ENCODE measurements at regions not wholly inside any gene's neighbourhood (a gene's known extent, or its start where the extent isn't known, plus 50 kb on each side); places are given as distances from the start of the nearest gene placed in this dataset.
"Not testable (repeated sequence)": the region's sequence is repeated elsewhere in the genome, so short reads cannot be mapped to it uniquely, and the experiment has no call there.

DNA sequence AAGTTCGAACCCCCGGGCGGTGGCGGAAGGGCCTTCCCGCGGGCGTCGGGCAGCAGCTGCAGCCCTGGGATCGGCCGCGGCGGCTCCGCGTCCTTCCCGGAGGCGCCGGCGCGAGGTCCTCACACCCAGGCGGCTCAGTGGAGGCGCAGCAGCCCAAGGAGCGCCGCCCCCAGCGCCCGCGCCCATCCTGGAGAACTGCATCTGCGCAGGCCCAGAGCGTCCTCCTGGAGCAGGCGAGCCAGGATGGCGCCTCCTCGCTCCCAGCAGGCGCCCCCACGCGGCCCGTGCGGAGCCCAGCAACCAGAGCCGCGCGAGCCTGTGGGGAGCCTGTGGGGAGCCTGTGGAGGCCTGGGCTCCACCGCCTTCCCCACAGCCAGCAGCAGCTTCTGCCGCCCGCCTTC, 872.5 kb downstream of the TMEM121 start:
- DNase-seq, result not testable (repeated sequence)

DNA sequence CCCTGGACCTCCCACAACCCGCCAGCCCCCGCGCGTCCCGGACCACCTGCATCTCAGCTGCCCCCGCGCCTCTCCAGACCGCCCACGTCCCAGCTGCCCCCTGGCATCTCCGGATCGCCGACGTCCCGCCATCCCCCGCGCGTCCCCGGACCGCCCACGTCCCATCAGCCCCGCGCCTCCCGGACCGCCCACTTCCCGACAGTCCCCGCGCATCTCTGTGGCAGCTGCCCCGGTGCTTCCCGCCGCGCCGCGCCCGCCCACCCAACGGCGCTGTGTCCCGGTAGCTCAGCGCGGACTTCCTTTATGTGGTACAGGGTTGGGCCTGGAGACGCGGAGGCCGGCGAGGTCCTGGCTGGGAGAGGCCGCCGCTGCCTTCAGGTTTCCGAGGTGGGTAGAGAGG, 874.9 kb downstream of the TMEM121 start:
- not testable (repeated sequence) for DNase-seq

DNA sequence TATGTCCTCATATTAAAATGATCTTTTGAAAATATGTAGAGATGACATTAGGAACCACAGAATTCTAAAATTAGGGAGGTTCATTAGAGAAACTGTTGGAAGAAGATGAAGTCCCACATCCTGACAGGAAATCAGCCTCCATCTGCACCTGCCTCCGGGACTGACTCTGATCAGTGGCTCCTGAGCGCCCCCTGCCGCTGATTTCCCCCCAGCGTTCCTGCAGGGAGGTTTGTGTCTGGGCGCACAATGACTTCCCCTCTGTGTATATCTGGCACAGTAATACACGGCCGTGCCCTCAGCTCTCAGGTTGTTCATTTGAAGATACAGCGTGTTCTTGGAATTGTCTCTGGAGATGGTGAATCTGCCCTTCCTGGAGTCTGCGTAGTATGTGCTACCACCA, 883.8 kb downstream of the TMEM121 start:
- not testable (repeated sequence) for DNase-seq

DNA sequence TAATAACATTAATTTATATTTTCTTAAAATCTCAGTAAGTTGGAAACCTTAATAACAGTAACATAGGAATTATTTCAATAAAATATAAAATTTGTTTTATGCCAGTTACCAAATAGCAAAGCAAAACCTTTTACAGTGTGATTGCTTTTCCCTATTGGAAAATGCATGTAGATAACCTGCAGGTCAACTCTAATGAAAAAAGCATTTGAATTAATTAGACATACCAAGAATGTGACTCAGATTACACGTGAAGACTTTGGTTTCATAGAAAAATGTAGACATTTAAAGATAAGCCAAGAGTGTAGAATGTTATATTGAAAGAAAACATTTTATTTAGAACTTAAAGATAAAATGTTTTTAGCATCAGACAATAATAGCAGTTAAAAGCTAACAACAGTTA, 888.1 kb downstream of the TMEM121 start:
- DNase-seq, result no peak

DNA sequence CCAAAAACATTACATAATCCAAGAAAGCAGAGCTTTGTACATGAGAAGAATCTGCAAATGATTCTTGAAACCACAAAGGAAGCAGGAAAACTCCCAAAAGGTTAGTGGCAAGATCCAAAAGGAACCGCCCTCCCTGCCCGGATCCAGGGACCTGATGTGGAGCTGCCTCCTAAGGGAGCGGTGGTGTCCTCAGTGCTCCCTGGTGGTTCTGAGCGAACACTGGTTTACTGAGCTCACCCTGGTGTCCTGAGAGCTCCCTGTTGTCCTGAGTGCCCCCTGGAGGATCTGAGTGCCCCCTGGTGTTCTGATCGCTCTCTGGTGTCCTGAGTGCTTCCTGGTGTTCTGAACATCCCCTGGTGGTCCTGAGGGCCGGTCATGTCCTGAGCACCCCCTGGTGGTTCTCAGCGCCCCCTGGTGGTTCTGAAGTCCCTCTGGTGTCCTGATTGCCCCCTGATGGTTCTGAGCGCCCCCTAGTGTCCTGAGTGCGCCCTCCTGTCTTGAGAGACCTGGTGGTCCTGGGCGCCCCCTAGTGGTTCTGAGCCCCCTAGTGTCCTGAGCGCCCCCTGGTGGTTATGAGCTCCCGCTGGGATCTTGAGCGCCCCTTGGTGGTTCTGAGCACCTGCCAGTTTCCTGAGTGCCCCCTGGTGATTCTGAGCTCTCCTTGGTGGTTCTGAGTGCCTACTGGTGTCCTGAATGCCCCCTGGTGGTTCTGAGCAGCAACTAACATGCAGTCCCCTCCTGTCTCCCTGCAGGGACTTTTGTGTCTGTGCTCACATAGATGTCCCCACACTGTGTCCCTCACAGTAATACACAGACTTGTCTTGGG, 891.1 kb downstream of the TMEM121 start:
- no peak for DNase-seq

DNA sequence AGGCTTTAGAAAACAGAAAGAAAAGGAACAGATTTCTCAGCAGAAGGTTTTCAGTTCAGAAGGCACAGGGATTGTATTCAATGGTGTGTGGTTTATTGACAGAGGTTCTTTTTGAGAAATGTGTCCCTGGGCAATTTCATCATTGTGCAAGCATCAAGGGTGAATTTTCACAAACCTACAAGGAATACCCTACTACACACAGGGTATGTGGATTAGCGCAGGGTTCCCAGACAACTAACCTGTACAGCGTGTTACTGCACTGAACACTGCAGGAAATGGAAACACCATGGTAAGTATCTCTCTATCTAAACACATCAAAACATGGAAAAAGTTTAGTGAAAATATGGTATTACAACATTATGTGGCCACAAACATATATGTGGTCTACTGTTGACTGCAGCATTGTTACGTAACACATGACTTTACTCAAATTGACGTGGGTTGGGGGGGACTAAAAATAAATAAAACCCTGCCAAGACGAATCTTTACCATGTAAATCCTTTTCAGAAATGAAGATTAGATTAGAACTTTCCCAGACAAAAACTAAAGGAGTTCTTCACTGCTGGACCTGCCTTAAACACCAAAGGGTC, 893.1 kb downstream of the TMEM121 start:
- no peak for DNase-seq

DNA sequence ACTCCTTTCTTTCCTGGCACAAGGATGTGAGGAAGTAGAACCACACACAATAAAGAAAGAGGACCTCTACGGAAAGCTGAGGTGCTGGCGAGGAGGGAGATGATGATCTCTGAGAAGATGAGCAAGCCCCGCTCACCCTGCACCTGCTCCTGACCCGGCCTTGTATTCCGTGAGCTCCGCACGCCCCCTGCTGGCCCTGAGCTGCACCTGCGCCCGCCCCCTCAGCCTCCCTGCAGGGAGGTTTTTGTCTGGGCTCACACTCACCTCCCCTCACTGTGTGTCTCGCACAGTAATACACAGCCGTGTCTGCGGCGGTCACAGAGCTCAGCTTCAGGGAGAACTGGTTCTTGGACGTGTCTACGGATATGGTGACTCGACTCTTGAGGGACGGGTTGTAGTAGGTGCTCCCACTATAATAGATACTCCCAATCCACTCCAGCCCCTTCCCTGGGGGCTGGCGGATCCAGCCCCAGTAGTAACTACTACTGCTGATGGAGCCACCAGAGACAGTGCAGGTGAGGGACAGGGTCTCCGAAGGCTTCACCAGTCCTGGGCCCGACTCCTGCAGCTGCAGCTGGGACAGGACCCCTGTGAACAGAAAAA, 895.1 kb downstream of the TMEM121 start:
- not testable (repeated sequence) for DNase-seq

DNA sequence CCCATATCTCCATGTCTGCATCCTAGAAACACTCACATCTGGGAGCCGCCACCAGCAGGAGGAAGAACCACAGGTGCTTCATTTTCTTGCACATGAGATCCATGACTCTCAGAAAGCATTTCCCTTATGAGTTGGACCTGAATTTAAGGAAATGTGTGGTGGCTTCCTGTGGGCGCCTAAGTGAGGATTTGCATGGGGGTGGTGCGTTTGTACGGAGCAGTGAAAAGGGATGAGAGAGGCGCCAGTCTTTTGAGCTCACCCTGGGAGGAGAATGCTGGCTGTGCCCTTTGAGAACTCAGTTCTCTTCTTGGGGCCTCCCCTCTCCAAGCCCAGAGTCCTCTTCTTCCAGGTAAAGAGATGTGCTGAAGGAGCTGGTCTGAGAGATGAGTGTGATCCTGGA, 895.7 kb downstream of the TMEM121 start:
- no peak for DNase-seq

DNA sequence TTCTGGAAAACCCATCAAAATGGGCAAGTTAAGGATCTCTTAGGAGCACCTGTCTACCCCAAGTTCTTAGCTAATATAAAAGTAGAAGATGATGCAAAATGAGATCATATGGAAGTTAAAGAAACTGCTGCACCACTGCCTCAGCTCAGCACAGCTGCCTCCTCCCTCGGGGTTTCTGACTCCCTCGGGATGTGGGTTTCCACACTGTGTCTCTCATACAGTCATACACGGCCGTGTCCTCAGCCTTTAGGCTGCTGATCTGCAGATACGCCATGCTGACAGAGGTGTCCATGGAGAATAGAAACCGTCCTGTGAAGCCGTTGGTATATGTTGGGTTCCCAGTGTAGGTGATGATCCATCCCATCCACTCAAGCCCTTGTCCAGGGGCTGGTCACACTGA, 898.8 kb downstream of the TMEM121 start:
- not testable (repeated sequence) for DNase-seq

DNA sequence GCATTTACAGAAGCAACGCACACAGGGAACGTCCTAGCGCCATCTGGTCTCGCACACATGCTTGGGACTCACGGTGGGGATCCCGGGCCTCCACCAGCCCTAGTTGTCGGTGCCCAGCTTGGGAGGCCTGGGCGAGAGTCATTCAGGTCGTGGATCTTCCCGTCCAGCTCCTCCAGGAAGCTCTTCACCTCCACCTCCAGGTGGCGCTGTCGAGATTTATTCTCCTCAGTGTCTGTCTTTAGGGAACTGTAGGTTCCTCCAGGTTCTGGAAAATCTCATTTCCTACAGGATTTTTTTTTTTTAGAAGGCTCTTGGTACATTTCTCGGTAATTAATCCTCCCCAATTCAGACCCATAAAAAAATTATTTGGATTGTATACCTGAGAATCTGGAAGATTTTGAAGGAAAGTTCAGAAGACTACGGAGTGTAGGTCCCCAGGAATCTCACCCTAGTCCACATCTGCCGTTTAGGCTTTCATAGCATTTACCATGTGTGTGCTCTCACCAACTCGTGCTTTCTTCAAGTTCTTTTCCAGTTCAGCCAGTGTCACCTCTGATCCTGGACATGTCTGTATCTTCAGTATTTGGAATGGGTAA, 910.0 kb downstream of the TMEM121 start:
- DNase-seq, result no peak

DNA sequence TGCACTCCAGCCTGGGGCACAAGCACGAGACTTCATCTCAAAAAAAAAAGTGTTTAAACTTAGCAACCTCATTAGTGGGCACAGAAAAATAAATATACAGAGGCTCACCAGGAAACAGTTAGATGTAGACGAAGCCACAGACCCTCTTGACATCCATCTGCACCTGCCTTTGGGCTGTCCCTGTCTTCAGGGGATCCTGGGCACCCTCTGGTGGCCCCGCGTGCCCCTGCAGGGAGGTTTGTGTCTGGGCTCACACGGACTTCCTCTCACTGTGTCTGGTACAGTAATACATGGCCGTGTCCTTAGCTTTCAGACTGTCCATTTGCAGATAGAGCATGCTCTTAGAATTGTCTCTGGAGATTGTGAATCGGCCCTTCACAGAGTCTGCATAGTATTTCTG, 916.5 kb downstream of the TMEM121 start:
- no peak for DNase-seq

DNA sequence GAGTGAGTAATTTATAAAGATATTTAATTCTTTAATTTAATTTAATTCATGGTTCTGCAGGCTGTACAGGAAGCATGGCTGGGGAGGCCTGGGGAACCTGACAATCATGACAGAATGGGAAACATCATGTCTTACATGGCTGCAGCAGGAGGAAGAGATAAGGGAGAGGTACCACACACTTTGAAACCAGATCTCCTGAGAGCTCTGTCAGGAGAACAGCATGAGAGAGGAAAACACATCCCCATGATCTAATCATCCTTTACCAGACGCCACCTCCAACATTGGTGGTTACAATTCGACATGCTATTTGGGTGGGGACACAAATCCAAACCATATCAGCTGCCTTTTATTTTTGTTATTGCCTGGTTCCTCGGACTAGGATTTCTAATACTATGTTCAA, 928.6 kb downstream of the TMEM121 start:
- no peak for DNase-seq

DNA sequence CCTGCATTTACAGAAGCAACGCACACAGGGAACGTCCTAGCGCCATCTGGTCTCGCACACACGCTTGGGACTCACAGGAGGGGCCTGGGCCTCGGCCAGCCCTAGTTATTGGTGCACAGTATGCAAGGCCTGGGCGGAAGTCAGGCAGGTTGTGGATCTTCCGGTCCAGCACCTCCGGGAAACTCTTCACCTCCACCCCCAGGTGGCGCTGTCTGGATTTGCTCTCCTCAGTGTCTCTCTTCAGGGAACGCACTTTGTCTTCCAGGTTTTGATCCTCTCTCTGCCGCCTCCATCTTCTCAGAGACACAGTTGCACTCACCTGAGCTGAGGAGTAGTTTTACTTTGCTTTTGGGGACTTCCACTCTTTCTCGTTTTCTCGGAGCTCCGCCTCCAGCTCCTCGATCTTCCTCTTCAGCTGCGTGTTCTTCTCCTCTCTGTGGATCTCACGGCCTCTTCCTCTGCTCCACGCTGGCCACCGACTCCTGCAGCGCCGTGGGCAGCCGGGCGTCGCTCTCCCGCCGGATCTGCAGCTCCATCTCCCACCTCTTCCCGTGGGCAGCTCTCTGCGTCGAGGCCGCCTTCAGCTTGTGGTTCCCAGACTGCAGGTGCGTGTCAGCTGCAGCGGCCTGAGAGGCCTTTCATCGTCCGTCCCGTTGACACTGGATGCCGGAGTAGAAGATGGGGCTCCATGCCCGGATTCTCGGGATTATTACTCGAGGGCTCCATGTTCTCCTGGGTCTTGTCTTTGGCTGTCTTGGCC, 933.8 kb downstream of the TMEM121 start:
- no peak for DNase-seq

DNA sequence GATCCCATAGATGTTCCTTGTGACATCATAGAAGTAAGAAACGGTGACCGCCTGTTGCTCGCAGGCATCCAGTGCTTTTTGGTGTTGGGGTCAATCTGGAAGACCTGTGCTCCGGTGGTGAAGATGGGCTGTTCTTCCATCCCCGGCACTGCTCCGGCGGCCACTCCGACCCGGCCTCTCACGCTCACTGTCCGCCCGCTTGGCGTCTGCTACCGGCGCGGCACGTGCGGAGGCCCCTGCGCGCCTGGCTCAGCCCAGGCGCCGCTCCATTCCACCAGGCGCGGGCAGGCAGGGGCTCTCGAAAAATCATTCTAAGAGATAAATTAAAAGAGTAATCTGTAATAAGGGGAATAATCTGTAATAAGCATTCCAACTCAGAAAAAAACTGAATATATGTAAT, 934.5 kb downstream of the TMEM121 start:
- no peak for DNase-seq

DNA sequence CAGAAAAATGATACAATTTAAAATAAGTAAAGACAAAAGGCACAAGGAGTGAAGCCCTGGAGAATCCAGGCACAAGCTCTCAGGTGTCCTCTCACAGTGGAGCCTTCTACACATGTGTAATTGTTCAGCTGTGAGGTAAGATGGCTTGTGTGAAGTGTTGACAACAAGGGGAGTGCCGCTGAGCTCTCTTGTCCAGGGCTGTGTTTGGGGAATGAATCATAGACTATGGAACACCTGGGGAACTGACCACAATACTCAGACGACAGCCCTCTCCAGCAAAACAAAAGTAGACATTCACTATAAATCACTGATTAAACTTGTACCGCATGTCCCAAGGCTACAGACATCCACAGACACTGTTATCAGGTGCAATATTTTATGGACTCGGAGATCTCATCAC, 940.1 kb downstream of the TMEM121 start:
- DNase-seq, result not testable (repeated sequence)

DNA sequence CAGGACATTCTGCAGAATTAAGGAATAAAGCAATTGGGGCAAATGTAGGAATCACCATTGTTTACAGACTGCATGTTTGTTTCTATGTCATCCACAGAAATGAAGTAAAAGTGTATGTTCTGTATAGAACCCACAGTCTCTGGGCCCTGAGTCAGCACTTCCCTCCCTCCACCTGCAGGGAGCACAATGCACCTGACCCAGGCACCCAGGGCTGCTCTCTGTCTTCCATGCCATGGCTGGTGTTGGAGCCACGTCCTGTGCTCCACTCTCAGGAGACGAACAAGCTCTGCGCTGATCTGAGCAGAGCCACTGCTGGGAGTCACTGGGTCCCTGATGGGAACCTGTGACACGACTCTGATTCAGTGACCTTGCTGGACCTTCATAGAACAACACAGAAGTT, 942.5 kb downstream of the TMEM121 start:
- not testable (repeated sequence) for DNase-seq

DNA sequence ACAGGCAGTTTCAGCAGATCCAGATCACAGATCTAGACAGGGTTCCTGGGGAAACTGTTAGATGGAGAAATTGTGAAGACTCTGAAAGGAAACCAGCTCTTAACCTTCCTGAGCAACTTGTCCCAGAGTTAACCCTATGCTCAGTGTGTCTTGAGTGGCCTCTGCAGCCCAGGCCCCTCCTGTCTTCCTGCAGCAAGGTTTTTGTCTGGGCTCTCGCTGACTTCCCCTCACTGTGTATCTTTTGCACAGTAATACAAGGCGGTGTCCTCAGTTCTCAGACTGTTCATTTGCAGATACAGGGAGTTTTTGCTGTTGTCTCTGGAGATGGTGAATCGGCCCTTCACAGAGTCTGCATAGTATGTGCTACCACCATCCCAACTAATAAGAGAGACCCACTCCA, 943.6 kb downstream of the TMEM121 start:
- DNase-seq, result not testable (repeated sequence)

DNA sequence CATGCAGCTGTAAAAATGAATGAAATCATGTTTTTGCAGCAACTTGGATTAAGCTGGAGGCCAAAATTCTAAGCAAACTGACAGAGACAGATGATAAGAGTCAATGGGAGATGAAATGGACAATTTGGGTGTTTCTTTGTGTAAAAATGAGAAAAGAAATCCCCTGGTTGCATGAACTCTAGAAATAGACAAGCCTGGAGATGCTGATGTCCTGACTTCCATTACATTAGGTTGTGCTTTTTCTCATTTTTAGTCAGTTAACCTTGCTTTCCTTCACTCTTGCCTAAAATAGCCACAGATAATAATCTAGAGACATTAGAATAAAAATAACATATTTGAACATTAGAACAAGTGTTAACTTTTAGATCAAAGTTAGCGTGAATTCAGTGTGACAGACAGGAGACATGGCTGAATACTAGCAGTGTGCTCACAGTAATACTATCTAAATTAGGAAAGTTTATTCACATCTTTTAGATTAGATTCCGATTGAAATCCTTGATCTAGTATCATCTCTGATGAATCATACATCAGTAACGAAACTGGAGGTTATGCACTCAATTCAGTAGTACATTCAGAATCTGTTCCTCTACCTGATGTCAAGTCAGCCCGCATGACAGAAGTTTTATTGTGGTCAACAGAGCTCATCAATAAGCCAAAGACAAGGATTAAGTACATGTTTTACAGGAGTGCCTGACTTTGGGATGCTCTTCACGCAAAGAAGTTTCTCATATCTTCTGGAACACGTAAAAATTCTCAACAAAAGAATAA, 948.1 kb downstream of the TMEM121 start:
- DNase-seq, result not testable (repeated sequence)

DNA sequence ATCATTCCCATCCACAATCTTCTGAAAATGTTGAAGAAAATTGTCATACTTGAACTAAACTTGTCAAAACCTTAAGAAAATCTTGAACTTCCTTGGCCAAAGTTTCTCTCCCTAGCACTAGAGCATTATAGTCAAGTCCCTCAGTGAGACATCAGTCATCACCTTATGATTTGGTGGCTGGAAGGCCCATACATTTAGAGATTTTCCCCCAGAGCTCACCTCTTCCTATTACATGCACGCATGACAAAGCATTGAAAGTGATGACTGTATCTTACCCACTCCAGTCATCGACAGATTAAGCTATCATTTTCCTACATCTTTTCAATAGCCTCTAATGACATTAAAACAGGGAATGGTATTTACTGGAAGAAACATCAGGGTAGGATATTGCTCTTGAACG, 948.8 kb downstream of the TMEM121 start:
- DNase-seq, result not testable (repeated sequence)

DNA sequence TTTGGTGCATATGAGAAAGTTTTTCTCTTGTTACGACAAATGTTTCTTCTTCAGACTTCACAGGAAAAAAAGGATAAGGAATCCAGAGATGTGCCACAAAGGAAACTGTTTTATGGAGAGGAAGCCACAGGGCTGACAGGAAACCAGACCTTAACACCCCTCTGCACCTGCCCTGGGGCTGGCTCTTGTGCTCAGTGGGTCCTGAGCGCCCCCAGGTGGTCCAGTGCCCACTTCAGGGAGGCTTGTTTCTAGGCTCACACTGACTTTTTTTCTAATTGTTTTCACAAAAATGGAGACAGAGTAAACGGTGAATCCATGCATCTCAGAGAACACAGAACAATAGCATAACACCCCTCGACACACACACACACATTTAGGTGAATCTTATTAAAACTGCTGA, 951.2 kb downstream of the TMEM121 start:
- not testable (repeated sequence) for DNase-seq

DNA sequence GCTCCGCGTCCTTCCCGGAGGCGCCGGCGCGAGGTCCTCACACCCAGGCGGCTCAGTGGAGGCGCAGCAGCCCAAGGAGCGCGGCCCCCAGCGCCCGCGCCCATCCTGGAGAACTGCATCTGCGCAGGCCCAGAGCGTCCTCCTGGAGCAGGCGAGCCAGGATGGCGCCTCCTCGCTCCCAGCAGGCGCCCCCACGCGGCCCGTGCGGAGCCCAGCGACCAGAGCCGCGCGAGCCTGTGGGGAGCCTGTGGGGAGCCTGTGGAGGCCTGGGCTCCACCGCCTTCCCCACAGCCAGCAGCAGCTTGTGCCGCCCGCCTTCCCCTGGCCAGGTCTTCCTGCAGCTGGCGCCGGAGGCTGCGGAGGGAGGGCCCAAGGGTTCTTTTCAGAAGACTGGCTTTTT, 953.9 kb downstream of the TMEM121 start:
- not testable (repeated sequence) for DNase-seq

DNA sequence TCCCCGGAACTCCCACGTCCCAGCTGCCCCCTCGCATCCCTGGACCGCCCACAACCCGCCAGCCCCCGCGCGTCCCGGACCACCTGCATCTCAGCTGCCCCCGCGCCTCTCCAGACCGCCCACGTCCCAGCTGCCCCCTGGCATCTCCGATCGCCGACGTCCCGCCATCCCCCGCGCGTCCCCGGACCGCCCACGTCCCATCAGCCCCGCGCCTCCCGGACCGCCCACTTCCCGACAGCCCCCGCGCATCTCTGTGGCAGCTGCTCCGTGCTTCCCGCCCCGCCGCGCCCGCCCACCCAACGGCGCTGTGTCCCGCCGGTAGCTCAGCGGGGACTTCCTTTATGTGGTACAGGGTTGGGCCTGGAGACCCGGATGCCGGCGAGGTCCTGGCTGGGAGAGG, 955.8 kb downstream of the TMEM121 start:
- not testable (repeated sequence) for DNase-seq

All from NCI-H524 treated with DMSO at 0.1 percent for 48 hours (cell line).